HG02981 (cell line): ENCODE measurements at regions not wholly inside any gene's neighbourhood (a gene's known extent, or its start where the extent isn't known, plus 50 kb on each side); places are given as distances from the start of the nearest gene placed in this dataset.
"Not testable (repeated sequence)": the region's sequence is repeated elsewhere in the genome, so short reads cannot be mapped to it uniquely, and the experiment has no call there.

Source experiments
- ATAC-seq: cut with Tn5 transposase; IDR thresholded peaks from one replicate; pipeline ENCODE4 v1.9.1; 2021; ENCODE audit warnings: mild to moderate bottlenecking, moderate library complexity; ENCODE audit not compliant: unreplicated experiment

- ATAC-seq: no peak
These were observed 264.6 kb downstream of the BRINP2 start for GRCh38 chr1:177435364-177435763.

GRCh38 chr1:177432897-177433296 is 262.1 kb downstream of the BRINP2 start:
- no peak for ATAC-seq

- no peak for ATAC-seq
These were observed 260.4 kb downstream of the BRINP2 start for GRCh38 chr1:177431123-177431522.

- no peak for ATAC-seq
These were observed 258.5 kb downstream of the BRINP2 start for GRCh38 chr1:177429234-177429633.

GRCh38 chr1:177427811-177428210 is 257.1 kb downstream of the BRINP2 start:
- no peak for ATAC-seq

- ATAC-seq: no peak
These were observed 255.7 kb downstream of the BRINP2 start for GRCh38 chr1:177426497-177426896.

- no peak for ATAC-seq
These were observed 254.4 kb downstream of the BRINP2 start for GRCh38 chr1:177425199-177425598.

GRCh38 chr1:177424744-177425143 is 254.0 kb downstream of the BRINP2 start:
- ATAC-seq: no peak

GRCh38 chr1:177423090-177423489 is 252.3 kb downstream of the BRINP2 start:
- ATAC-seq: no peak

- ATAC-seq: no peak
These were observed 243.3 kb downstream of the BRINP2 start for GRCh38 chr1:177413982-177414596.

GRCh38 chr1:177411381-177411780 is 240.6 kb downstream of the BRINP2 start:
- no peak for ATAC-seq

GRCh38 chr1:177410179-177410766 is 239.5 kb downstream of the BRINP2 start:
- no peak for ATAC-seq

GRCh38 chr1:177406323-177406722 is 235.6 kb downstream of the BRINP2 start:
- not testable (repeated sequence) for ATAC-seq

- ATAC-seq: no peak
These were observed 221.6 kb downstream of the BRINP2 start for GRCh38 chr1:177392336-177392735.

- ATAC-seq: no peak
These were observed 215.3 kb downstream of the BRINP2 start for GRCh38 chr1:177385760-177386698.

- no peak for ATAC-seq
These were observed 213.7 kb downstream of the BRINP2 start for GRCh38 chr1:177384461-177384860.

- no peak for ATAC-seq
These were observed 213.0 kb downstream of the BRINP2 start for GRCh38 chr1:177383715-177384114.

- no peak for ATAC-seq
These were observed 207.1 kb downstream of the BRINP2 start for GRCh38 chr1:177377866-177378265.

- no peak for ATAC-seq
These were observed 197.5 kb downstream of the BRINP2 start for GRCh38 chr1:177368255-177368654.

GRCh38 chr1:177366091-177366490 is 195.3 kb downstream of the BRINP2 start:
- ATAC-seq: no peak

GRCh38 chr1:177360791-177361190 is 190.0 kb downstream of the BRINP2 start:
- ATAC-seq: no peak
